ENCODE measurements at regions not wholly inside any gene's neighbourhood (a gene's known extent, or its start where the extent isn't known, plus 50 kb on each side); places are given as distances from the start of the nearest gene placed in this dataset.

GRCh38 chr6:90928051-90928450 is 341.2 kb upstream of the MAP3K7 start:
- no peak for DNase-seq

- DNase-seq: no peak
These were observed 338.9 kb upstream of the MAP3K7 start for GRCh38 chr6:90925726-90926125.

GRCh38 chr6:90922325-90922724 is 335.5 kb upstream of the MAP3K7 start:
- no peak for DNase-seq

GRCh38 chr6:90918361-90918760 is 331.5 kb upstream of the MAP3K7 start:
- no peak for DNase-seq

- DNase-seq: no peak
These were observed 330.5 kb upstream of the MAP3K7 start for GRCh38 chr6:90917376-90917775.

GRCh38 chr6:90916968-90917367 is 330.1 kb upstream of the MAP3K7 start:
- DNase-seq: no peak

- no peak for DNase-seq
These were observed 328.5 kb upstream of the MAP3K7 start for GRCh38 chr6:90915224-90915915.

GRCh38 chr6:90914312-90914711 is 327.4 kb upstream of the MAP3K7 start:
- DNase-seq: no peak

- no peak for DNase-seq
These were observed 326.5 kb upstream of the MAP3K7 start for GRCh38 chr6:90913266-90913960.

GRCh38 chr6:90911642-90912041 is 324.8 kb upstream of the MAP3K7 start:
- no peak for DNase-seq

GRCh38 chr6:90910893-90911292 is 324.0 kb upstream of the MAP3K7 start:
- no peak for DNase-seq

- no peak for DNase-seq
These were observed 321.2 kb upstream of the MAP3K7 start for GRCh38 chr6:90907931-90908655.

GRCh38 chr6:90905351-90905750 is 318.5 kb upstream of the MAP3K7 start:
- DNase-seq: no peak

- no peak for DNase-seq
These were observed 313.2 kb upstream of the MAP3K7 start for GRCh38 chr6:90900034-90900433.

GRCh38 chr6:90898763-90899162 is 311.9 kb upstream of the MAP3K7 start:
- no peak for DNase-seq

GRCh38 chr6:90896075-90896547 is 309.2 kb upstream of the MAP3K7 start:
- DNase-seq: no peak

GRCh38 chr6:90895299-90896074 is 308.6 kb upstream of the MAP3K7 start:
- DNase-seq: no peak

GRCh38 chr6:90894285-90895130 is 307.6 kb upstream of the MAP3K7 start:
- no peak for DNase-seq

- DNase-seq: no peak
These were observed 306.5 kb upstream of the MAP3K7 start for GRCh38 chr6:90893400-90893799.

- DNase-seq: no peak
These were observed 305.4 kb upstream of the MAP3K7 start for GRCh38 chr6:90892271-90892670.

- no peak for DNase-seq
These were observed 304.5 kb upstream of the MAP3K7 start for GRCh38 chr6:90891355-90891754.

- DNase-seq: no peak
These were observed 303.9 kb upstream of the MAP3K7 start for GRCh38 chr6:90890683-90891330.

Measured in activated CD4-positive, alpha-beta T cell treated with anti-CD3 and anti-CD28 coated beads, Interleukin-2, amount 50 U/mL, for 16 hours (primary cell).